GM18520 (cell line): ENCODE measurements at regions not wholly inside any gene's neighbourhood (a gene's known extent, or its start where the extent isn't known, plus 50 kb on each side); places are given as distances from the start of the nearest gene placed in this dataset.

Source experiments
- ATAC-seq: cut with Tn5 transposase; IDR thresholded peaks from one replicate; pipeline ENCODE4 v1.9.1; 2021; ENCODE audit not compliant: unreplicated experiment

DNA sequence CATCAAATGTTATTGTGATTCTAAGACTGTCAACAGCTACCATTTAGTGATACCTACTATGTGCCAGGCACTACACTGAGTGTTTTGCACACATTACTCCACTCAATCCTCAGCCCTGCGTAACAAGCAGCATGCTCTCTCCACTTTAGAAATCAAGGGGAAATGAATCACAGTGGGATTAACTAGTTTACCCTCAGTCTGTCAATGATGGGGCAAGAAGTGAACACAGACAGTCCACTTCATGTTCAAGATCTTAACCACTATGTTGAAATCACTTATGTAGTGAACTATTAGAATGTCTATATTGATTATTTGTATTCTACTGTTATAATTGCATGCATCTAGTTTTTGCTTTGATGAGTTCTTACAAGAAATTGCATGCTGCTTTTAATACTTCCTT is 165.3 kb downstream of the LTN1 start:
- ATAC-seq, result no peak

GRCh38 chr21:28826569-28826968 is 166.1 kb downstream of the LTN1 start:
- ATAC-seq, result no peak

DNA sequence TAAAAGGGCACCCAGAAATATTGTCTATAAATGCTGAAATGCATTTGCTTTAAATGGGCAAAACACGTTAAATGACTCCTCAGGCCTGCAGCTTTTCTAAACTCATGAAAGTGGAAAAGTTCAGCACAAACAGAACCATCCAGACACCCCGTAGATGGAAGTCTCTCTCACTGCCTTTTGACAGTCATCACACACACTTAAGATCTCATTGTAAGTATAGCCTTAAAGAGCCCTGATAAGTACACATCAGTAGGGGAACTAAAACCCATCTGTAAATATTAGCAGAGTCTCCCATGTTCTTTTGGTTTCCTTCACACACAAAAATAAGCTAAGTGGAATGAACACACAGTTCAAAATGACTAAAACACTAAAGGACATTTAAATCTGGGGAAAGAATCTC is 166.7 kb downstream of the LTN1 start:
- no peak for ATAC-seq

- no peak for ATAC-seq
Measured at GRCh38 chr21:28823429-28823828, 169.2 kb downstream of the LTN1 start.

GRCh38 chr21:28822486-28823335 is 170.0 kb downstream of the LTN1 start:
- no peak for ATAC-seq

DNA sequence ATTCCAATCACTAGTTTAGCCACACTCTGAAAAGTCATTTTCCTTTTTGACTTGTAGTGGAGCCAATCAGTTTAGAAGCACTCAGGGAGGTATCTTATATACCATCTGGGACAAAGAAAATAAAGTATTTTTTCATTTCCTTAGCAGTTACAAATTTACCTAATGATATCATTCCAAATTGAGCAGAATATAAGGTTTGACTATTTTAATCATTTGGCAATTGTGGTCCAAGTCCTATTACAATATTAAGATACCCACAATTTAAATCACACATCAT is 170.6 kb downstream of the LTN1 start:
- no peak for ATAC-seq

DNA sequence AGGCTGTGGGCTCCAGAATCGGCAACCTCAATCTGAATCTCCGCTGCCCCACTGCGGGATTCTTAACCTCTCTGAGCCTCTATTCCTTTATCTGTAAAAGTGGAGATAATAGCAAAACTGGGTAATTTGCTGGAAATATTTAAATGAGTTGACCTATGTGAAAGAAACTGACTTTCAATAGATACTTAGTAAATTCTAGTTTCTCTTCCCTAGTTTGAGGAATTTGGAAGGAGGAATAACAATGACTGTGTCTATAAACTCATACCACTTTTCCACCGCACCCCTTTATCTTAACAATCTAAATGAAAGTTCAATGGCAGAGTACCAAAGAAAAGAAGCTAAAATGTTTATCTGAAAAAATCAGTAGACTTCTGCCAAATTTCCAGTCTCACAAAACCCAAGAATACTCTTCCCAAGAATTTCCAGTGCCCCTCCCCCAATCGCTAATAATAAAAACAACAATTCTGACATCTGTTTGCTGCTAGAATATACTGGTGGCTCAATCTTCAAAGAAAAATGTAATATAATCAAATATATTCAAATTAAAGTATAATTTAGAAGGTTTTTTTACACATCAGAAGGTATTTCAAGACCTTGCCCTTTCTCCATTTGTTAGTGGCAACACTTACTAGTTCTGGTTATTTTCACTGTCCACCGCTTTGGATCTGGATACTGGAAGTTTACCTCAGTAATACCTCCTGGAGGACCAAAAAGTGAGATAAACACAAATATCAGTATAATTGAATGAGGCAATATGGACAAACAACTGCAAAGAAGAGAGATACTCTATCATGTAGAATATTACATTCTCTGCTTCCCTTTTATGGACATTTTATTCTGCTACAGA is 171.2 kb downstream of the LTN1 start:
- no peak for ATAC-seq

GRCh38 chr21:28818663-28819278 is 173.9 kb downstream of the LTN1 start:
- ATAC-seq, result no peak

DNA sequence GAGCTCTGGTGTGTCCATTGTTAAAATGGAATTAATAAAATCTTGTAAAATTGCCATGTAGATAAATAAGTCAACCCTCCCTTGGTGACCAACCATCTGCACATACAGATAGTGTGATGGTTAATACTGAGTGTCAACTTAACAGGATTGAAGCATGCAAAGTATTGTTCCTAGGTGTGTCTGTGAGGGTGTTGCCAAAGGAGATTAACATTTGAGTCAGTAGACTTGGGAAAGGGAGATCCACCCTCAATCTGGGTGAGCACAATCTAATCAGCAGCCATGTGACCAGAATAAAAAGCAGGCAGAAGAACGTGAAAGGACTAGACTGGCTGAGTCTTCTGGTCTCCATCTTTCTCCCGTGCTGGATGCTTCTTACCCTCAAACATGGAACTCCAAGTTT is 174.8 kb downstream of the LTN1 start:
- no peak for ATAC-seq

DNA sequence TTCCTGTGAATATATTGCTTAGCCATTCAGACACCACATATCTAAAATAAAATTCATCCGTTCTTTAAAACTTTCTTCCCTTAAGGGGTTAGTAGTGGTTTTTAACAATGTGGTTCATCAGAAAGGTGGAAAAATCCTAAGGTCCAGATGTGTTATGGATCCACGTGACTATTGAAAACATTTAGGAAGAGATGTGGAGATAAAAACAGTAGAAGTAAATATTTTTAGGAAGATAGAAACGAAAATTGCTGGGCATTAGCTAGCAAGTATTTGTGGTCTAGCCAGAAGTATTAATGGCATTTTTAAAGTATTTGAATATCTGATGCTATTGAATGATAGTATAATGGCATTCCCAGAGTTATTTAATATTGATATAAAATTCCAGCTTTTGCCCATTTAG is 180.8 kb downstream of the LTN1 start:
- ATAC-seq, result no peak

- no peak for ATAC-seq
Measured at GRCh38 chr21:28810826-28811524, 181.7 kb downstream of the LTN1 start.

- no peak for ATAC-seq
Measured at GRCh38 chr21:28805885-28806284, 186.8 kb downstream of the LTN1 start.

- ATAC-seq, result no peak
Measured at GRCh38 chr21:28804089-28804670, 188.5 kb downstream of the LTN1 start.

DNA sequence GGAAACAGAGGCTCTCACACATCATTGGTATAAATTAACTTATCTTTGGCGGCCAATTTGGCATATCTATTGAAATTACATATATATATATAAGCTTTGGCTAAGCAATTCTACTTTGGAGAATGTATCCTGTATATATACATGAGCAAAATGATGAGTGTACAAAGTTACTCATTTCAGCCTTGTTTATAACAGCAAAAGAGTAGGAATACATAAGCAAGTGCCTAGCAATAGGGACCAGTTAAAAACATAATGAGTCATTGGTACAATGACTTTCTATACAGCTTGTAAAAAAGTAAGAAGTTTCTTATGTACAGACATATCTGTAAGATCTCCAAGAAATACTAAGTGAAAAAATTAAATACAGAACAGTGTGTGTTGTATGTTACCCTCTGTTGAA is 190.8 kb downstream of the LTN1 start:
- ATAC-seq, result no peak

GRCh38 chr21:28799926-28800325 is 192.8 kb downstream of the LTN1 start:
- ATAC-seq, result no peak

DNA sequence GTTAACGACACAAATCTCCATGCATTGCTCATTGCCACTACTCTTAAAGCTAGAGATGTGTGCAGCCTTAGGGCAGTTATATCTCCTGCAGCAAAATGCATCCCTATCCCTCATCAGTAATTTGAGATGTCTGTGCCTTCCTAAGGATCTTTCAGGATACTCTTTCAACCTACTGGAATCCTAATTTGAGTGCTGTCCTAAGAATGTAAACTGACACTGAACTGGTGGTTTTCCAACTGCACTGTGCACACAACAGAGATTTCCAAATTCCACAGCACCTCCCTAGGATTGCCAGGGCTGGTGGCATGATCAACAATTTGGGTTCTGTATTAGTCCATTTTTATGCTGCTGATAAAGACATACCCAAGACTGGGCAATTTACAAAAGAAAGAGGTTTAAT is 193.9 kb downstream of the LTN1 start:
- no peak for ATAC-seq

DNA sequence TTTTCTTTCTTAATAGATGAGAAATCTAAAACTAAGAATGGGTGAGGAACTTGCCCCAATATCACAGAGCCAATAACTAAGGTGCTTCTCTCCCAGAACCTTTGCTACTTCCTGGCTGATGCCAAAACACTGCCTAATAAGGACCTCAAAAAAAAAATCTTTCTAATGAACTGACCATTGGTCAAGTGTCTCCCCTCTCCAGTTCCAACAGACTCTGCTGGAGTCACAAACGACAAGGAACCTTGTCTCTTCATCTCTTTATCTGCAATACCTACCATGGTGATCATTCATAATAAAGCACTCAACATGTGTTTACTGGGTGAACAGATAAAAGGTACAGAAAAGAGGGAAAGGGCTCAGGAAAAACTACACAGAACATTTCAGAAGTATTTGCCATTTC is 197.4 kb downstream of the LTN1 start:
- ATAC-seq, result no peak

DNA sequence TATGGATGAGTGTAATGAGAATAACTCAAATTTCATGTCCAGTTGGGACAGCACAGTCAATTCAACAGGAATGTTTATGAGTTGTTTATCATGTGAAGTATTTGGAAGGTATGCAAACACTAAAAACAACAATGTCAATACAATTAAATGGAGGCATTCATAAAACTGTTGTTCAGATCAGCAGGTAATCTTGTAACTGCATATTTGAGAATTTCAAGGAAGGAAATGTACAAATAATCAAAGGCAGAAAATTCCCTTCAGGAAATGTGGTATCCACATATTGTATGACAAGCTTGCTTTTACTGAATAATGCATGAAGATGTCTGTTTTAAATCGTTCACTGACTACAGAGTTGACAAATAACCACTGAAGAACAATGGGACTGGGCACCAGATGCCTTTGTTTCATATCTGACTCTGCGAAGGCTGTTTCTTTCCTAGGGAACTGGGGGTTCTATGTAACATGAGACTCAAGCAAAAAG is 198.3 kb downstream of the LTN1 start:
- ATAC-seq, result no peak

DNA sequence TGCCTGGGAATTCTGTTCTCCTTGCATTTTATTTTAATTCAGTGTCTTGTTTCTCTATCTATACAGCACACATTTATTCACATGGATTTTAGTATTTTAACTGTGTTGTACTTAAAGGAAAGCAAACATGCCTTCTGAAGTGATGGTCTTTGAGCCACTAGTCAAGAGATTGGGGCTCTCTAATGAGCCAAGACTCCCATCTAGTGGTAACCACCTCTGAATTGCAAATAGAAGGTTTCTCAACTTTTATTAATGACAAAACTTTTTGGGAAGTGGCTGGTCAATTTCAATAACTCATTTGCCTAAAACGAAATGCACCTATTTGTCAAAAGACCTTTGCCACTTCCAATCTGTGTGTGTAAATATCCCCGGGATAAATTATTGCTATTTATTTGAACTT is 199.6 kb downstream of the LTN1 start:
- ATAC-seq, result no peak

GRCh38 chr21:28791595-28792282 is 200.9 kb downstream of the LTN1 start:
- no peak for ATAC-seq
